Tibial nerve (tissue), 4 donors: ENCODE measurements at regions not wholly inside any gene's neighbourhood (a gene's known extent, or its start where the extent isn't known, plus 50 kb on each side); places are given as distances from the start of the nearest gene placed in this dataset.
"Not testable (repeated sequence)": the region's sequence is repeated elsewhere in the genome, so short reads cannot be mapped to it uniquely, and the experiment has no call there.

Source experiments
- DNase-seq, 2 donors: peaks; one replicate each; pipeline ENCODE4 v3.0.0-alpha.2; 2019; ENCODE audit warnings: low spot score in 2 of 2
- H3K27ac ChIP-seq, 4 donors: fragments of 200-600 bp; sonication (generic) in 3 of 4; one replicate each; pipeline ENCODE4 v1.5.1; 2017 to 2019; ENCODE audit warnings: mild to moderate bottlenecking in 1 of 4
- H3K27me3 ChIP-seq, 2 donors: fragments of 200-600 bp; sonication (generic) in 1 of 2; one replicate each; pipeline versions ENCODE4 v1.5.1 to v1.6.0; 2017 to 2019
- H3K36me3 ChIP-seq, 3 donors: fragments of 200-600 bp; sonication (generic); one replicate each; pipeline ENCODE4 v1.5.1; 2018 to 2019
- H3K4me1 ChIP-seq, 4 donors: fragments of 200-600 bp; sonication (generic) in 3 of 4; one replicate each; pipeline ENCODE4 v1.5.1; 2017 to 2019
- H3K4me3 ChIP-seq, 4 donors: fragments of 200-600 bp; sonication (generic) in 3 of 4; one replicate each; pipeline ENCODE4 v1.5.1; 2017 to 2019; ENCODE audit warnings: mild to moderate bottlenecking in 1 of 4, moderate library complexity in 1 of 4
- H3K9me3 ChIP-seq, 4 donors: fragments of 200-600 bp; sonication (generic) in 3 of 4; one replicate each; pipeline ENCODE4 v1.5.1; 2017 to 2019
- EP300 ChIP-seq, 2 donors: sonication (generic); formaldehyde crosslinking; IDR thresholded peaks; one replicate each; pipeline ENCODE4 v1.6.1; 2017; ENCODE audit warnings: antibody characterized with exemption in 2 of 2, mild to moderate bottlenecking in 1 of 2
- POLR2A ChIP-seq, 2 donors: fragments of 450-650 bp; IDR thresholded peaks; one replicate each; pipeline ENCODE4 v1.6.1; 2017; ENCODE audit warnings: antibody characterized with exemption in 2 of 2, mild to moderate bottlenecking in 2 of 2, moderate library complexity in 2 of 2
- WGBS, 2 donors: methylation state at CpG; one replicate each; pipeline ENCODE4 v1.1.5; 2018; 5-methylcytosine and 5-hydroxymethylcytosine counted together
- TF ChIP-seq, protein P1 (sequence below), 5 experiments: fragments of 200-600 bp in 3 of 5; fragments of 450-650 bp in 2 of 5; sonication (generic) in 3 of 5; IDR thresholded peaks; one replicate each; pipeline ENCODE4 v1.5.1; 2016 to 2019; ENCODE audit warnings: antibody characterized with exemption in 5 of 5, mild to moderate bottlenecking in 3 of 5, moderate library complexity in 2 of 5

DNA sequence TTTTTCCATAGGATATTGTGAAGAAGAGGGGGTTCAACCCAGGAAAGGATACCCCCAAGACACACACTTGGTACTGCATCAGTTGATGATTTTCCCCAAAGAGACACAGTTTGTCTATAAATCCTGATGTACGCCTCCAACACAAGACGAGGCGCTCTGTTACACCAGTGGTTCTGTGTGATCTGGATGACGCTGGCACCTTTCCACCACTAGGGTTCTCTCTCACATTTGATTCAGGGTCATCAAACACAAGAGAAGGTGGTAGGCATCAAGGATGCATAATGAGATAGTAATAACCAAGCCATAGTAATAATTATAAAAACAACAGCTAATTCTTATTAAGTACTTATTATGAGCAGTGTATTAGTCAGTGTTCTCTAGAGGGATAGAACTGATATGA, 508.8 kb upstream of the ZP4 start:
- Histone ChIP-seq H3K36me3 (no peaks in the 10 kb centered on the region), H3K9me3 (no peaks in the 10 kb centered on the region), H3K27me3 (no peaks in the 10 kb centered on the region), H3K4me3 (no peak overlapping the region), H3K27ac (no peak overlapping the region), H3K4me1 (no peaks in the 10 kb centered on the region)
- WGBS, 2 donors = 92 to 93% methylated on average over 4 of the region's 4 CpGs
- TF ChIP-seq POLR2A (IDR thresholded peaks at IDR 0.05) = no peak
- TF ChIP-seq, protein P1, sequence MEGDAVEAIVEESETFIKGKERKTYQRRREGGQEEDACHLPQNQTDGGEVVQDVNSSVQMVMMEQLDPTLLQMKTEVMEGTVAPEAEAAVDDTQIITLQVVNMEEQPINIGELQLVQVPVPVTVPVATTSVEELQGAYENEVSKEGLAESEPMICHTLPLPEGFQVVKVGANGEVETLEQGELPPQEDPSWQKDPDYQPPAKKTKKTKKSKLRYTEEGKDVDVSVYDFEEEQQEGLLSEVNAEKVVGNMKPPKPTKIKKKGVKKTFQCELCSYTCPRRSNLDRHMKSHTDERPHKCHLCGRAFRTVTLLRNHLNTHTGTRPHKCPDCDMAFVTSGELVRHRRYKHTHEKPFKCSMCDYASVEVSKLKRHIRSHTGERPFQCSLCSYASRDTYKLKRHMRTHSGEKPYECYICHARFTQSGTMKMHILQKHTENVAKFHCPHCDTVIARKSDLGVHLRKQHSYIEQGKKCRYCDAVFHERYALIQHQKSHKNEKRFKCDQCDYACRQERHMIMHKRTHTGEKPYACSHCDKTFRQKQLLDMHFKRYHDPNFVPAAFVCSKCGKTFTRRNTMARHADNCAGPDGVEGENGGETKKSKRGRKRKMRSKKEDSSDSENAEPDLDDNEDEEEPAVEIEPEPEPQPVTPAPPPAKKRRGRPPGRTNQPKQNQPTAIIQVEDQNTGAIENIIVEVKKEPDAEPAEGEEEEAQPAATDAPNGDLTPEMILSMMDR (IDR thresholded peaks at IDR 0.05) = no peak
- DNase-seq = no peak

DNA sequence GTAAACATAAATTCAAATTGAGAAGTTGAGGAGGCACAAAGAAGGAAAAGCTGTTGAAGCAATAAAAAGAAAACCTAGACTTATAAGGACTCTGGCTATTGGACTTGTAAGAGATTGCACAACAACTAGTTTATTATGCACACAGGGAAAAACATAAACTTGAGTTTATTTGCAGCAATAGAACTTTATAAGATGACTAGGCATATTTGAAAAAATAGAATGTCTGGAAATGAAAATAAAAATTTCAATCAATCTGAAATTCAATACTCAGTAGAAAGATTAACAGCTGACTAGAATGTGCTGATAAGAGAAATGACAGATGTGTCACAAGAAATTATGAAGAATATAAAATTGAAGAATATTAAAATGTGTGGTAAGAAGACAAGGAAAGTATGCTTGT, 505.4 kb upstream of the ZP4 start:
- TF ChIP-seq POLR2A (IDR thresholded peaks at IDR 0.05) (no peak), EP300 (IDR thresholded peaks at IDR 0.05) (no peak)
- TF ChIP-seq, protein P1 (IDR thresholded peaks at IDR 0.05) = no peak
- Histone ChIP-seq H3K36me3 (no peaks in the 10 kb centered on the region), H3K4me1 (no peaks in the 10 kb centered on the region), H3K27ac (no peak overlapping the region), H3K4me3 (no peak overlapping the region), H3K9me3 (no peaks in the 10 kb centered on the region), H3K27me3 (no peaks in the 10 kb centered on the region)
- no peak for DNase-seq

DNA sequence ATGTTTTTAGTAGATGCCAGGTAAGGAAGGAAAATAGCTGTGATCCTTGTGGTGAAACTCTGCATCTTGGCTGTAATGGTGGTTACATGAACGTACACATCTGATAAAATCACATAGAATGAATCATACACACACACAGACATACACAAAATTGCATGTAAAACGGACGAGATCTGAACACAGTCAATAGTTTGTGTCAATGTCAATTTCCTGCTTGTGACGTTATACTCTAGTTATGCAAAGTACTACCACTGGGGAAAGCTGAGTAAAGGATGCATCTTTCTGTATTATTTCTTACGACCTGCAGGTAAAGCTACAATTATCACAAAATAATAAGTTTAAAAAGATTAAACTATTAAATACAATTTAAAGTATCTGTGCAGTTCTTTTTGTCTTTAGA, 493.7 kb upstream of the ZP4 start:
- WGBS, 2 donors = 25 to 30% methylated on average over 5 of the region's 5 CpGs
- Histone ChIP-seq H3K9me3 (no peaks in the 10 kb centered on the region), H3K27ac (no peak overlapping the region), H3K27me3 (no peaks in the 10 kb centered on the region), H3K4me3 (no peak overlapping the region), H3K4me1 (no peaks in the 10 kb centered on the region), H3K36me3 (no peaks in the 10 kb centered on the region)
- TF ChIP-seq POLR2A (IDR thresholded peaks at IDR 0.05) = no peak
- TF ChIP-seq, protein P1 (IDR thresholded peaks at IDR 0.05) = no peak
- DNase-seq = no peak

DNA sequence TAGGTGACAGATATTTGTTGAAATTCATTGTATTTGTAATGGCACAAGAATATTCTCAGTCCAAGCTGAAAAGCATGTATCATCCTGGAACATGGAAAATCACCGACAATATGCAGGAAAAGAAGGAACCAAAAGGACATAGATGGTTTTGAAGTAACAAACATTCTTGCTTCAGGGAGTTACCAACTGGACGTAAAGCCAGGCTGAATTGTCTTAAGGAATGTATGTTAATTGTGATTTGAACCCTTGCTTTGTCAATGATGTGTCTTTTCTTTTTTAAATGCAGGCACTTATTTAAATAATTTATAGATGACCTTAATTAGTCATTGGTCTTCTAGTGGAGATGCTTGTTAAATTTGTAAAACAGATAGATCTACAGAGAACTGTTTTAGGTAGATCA, 489.4 kb upstream of the ZP4 start:
- H3K36me3 ChIP-seq = no peaks in the 10 kb centered on the region
- 75 to 78% methylated on average over 2 of the region's 2 CpGs for WGBS, 2 donors

DNA sequence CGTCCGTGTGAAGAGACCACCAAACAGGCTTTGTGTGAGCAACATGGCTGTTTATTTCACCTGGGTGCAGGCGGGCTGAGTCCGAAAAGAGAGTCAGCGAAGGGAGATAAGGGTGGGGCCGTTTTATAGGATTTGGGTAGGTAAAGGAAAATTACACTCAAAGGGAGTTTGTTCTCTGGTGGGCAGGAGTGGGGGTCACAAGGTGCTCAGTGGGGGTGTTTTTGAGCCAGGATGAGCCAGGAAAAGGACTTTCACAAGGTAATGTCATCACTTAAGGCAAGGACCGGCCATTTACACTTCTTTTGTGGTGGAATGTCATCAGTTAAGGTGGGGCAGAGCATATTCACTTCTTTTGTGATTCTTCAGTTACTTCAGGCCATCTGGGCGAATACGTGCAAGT, 488.7 kb upstream of the ZP4 start:
- H3K4me3 ChIP-seq, H3K9me3 ChIP-seq, DNase-seq, H3K27ac ChIP-seq, H3K36me3 ChIP-seq, H3K4me1 ChIP-seq, H3K27me3 ChIP-seq: not testable (repeated sequence)
- 92 to 94% methylated on average over 9 of the region's 9 CpGs for WGBS, 2 donors

More for the DNA sequence above, 489.4 kb upstream of the ZP4 start:
- Histone ChIP-seq H3K4me1 (no peaks in the 10 kb centered on the region), H3K9me3 (no peaks in the 10 kb centered on the region), H3K27ac (no peak overlapping the region), H3K4me3 (no peak overlapping the region), H3K27me3 (no peaks in the 10 kb centered on the region)
- TF ChIP-seq POLR2A (IDR thresholded peaks at IDR 0.05) = no peak
- no peak for TF ChIP-seq EP300 (IDR thresholded peaks at IDR 0.05)
- TF ChIP-seq, protein P1 (IDR thresholded peaks at IDR 0.05) = no peak
- DNase-seq = no peak

DNA sequence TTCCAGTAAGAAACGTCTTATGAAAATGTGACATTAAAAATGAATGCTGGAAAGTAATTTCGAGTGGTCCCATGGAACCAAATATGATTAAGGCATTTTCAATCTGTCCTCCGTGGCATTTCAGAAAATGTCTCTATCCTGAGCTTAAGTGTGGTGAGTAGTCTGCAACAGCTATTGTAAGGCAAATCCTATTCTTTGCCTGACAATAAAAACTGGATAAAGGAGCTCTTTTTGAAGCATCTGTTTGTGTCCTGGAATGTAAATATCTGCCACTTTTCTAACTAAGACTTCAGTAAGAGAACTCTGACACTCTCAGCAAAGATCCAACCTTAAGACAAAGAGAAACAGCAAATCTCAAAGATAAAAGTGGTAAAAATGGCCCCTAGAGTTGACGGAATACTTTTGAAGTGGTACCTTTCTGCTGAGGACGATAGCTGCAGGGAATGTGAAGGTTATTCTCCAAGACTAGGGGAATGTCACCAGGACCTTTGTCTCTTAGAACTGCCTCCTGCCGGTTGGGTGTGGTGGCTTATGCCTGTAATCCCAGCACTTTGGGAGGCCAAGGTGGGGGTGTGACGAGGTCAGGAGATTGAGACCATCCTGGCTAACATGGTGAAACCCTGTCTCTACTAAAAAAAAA, 486.7 kb upstream of the ZP4 start:
- WGBS, 2 donors = 65 to 73% methylated on average over 7 of the region's 7 CpGs

More for the DNA sequence above, 486.7 kb upstream of the ZP4 start:
- Histone ChIP-seq H3K9me3 (no peaks in the 10 kb centered on the region), H3K36me3 (no peaks in the 10 kb centered on the region), H3K27me3 (no peaks in the 10 kb centered on the region), H3K4me3 (no peak overlapping the region), H3K27ac (no peak overlapping the region), H3K4me1 (no peaks in the 10 kb centered on the region)
- TF ChIP-seq, protein P1 (IDR thresholded peaks at IDR 0.05) = no peak
- TF ChIP-seq EP300 (IDR thresholded peaks at IDR 0.05) (no peak), POLR2A (IDR thresholded peaks at IDR 0.05) (no peak)
- DNase-seq = no peak
